Kidney (tissue), 13 donors: ENCODE measurements at regions not wholly inside any gene's neighbourhood (a gene's known extent, or its start where the extent isn't known, plus 50 kb on each side); places are given as distances from the start of the nearest gene placed in this dataset.

Experiments
- DNase-seq, 5 donors: peaks; one replicate each; pipeline ENCODE4 v3.0.0-alpha.2; 2013 to 2020
- FAIRE-seq: peaks from 2 replicates; lab custom pipeline; 2012; peaks lifted over from hg19 to GRCh38; lab: Jason Lieb, UNC
- H3K27ac ChIP-seq, 2 donors: one replicate each; pipeline ENCODE4 v1.7.0; 2013; ENCODE audit warnings: low read depth in 2 of 2, low read length in 2 of 2, inconsistent platforms in 1 of 2
- H3K27me3 ChIP-seq: one replicate; pipeline ENCODE4 v1.7.1; 2013; ENCODE audit warnings: low read length, inconsistent platforms; ENCODE audit not compliant: control insufficient read depth, insufficient read depth
- H3K36me3 ChIP-seq, 3 donors: one replicate each; pipeline versions ENCODE4 v1.7.0 to v1.7.1; 2013; ENCODE audit warnings: low read length in 3 of 3, control low read depth in 1 of 3, inconsistent platforms in 1 of 3; ENCODE audit not compliant: insufficient read depth in 3 of 3, control insufficient read depth in 2 of 3
- H3K4me1 ChIP-seq, 3 donors: one replicate each; pipeline versions ENCODE4 v1.7.0 to v1.7.1; 2013; ENCODE audit warnings: low read length in 3 of 3, inconsistent platforms in 1 of 3, low read depth in 1 of 3; ENCODE audit not compliant: control insufficient read depth in 2 of 3, insufficient read depth in 2 of 3
- H3K4me3 ChIP-seq, 3 donors: one replicate each; pipeline versions ENCODE4 v1.7.0 to v1.8.1; 2013; ENCODE audit warnings: low read length in 3 of 3, control low read depth in 1 of 3, inconsistent platforms in 1 of 3
- H3K9ac ChIP-seq, 3 donors: one replicate each; pipeline versions ENCODE4 v1.7.0 to v1.7.1; 2013; ENCODE audit warnings: low read length in 3 of 3, control low read depth in 1 of 3, inconsistent platforms in 1 of 3
- H3K9me3 ChIP-seq, 3 donors: one replicate each; pipeline versions ENCODE4 v1.7.0 to v1.7.1; 2013; ENCODE audit warnings: low read length in 3 of 3, control low read depth in 1 of 3, inconsistent platforms in 1 of 3; ENCODE audit not compliant: control insufficient read depth in 2 of 3, insufficient read depth in 1 of 3
- intact Hi-C: fragments of 100-400 bp; cut with DNase I; formaldehyde crosslinking; loops from one replicate; pipeline ENCODE4 v1.11.1; 2022
- TF ChIP-seq, protein P1 (sequence below): IDR thresholded peaks from 3 replicates; pipeline ENCODE4 v1.5.1; 2012; ENCODE audit warnings: mild to moderate bottlenecking, moderate library complexity, borderline replicate concordance; ENCODE audit not compliant: insufficient read depth; ENCODE audit errors: extremely low read depth
- donor health status: control.
- donor health status: control.
- donor health status: control.
- donor health status: control.
- donor health status: control.
- donor health status: DM: yes; HTN: yes; CAD: no.
- donor health status: Normal renal cell carcinoma (clear cell type).

DNA sequence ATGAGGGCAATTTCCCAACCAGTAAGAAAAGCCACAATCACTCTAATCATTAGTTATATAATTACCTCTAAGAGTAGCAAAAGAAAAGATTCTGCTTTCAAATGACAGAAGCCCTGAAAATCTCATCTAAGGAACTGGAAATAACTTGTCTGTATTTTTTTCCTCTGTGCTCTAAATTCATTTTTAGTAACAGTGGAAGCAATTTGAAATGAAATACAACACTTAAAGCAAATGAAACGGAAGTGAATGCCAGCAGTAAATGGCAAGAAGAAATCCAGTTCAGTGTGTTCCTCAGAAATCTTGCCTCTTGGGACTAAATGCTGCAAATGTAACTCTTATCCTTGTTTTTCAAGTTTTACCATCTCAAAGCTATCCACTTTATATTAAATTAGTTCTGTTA, 294.9 kb downstream of the TAF11L14 start:
- H3K36me3 ChIP-seq, result no peaks in the 10 kb centered on the region
- TF ChIP-seq, protein P1, sequence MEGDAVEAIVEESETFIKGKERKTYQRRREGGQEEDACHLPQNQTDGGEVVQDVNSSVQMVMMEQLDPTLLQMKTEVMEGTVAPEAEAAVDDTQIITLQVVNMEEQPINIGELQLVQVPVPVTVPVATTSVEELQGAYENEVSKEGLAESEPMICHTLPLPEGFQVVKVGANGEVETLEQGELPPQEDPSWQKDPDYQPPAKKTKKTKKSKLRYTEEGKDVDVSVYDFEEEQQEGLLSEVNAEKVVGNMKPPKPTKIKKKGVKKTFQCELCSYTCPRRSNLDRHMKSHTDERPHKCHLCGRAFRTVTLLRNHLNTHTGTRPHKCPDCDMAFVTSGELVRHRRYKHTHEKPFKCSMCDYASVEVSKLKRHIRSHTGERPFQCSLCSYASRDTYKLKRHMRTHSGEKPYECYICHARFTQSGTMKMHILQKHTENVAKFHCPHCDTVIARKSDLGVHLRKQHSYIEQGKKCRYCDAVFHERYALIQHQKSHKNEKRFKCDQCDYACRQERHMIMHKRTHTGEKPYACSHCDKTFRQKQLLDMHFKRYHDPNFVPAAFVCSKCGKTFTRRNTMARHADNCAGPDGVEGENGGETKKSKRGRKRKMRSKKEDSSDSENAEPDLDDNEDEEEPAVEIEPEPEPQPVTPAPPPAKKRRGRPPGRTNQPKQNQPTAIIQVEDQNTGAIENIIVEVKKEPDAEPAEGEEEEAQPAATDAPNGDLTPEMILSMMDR, result no peak
- DNase-seq, result no peak
- no peak for FAIRE-seq
- H3K4me1 ChIP-seq, result no peaks in the 10 kb centered on the region
- intact Hi-C loops, result no loop called here
- peaks cover 0 to 6% (median 0%) of the 10 kb centered on the region in 3 donors for H3K9me3 ChIP-seq
- no peak overlapping the region for H3K9ac ChIP-seq
- H3K27me3 ChIP-seq, result no peaks in the 10 kb centered on the region
- no peak overlapping the region for H3K27ac ChIP-seq
- H3K4me3 ChIP-seq, result no peak overlapping the region

DNA sequence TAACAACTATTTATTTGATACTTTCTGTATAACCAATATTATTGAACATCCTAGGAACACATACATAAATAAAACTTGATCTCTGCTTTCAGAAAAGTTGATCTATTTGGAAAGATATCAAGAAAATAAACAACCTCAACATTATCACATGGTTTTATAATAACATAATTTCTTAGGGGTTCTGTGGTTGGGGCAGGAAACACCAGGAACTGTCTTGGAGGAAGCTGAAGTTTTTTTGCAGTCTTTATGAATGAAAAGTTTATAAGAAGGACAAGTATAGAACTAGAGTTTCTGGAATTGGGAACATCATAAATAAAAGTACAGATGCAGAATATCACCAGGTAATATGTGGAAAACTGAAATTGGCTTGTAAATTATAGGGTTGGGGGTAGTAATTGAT, 296.1 kb downstream of the TAF11L14 start:
- peaks cover 0 to 6% (median 4%) of the 10 kb centered on the region in 3 donors for H3K9me3 ChIP-seq
- H3K4me1 ChIP-seq, result no peaks in the 10 kb centered on the region
- H3K27me3 ChIP-seq, result no peaks in the 10 kb centered on the region
- no peak overlapping the region for H3K27ac ChIP-seq
- DNase-seq (no peak), FAIRE-seq (no peak)
- TF ChIP-seq, protein P1, result no peak
- intact Hi-C loops, result no loop called here
- no peaks in the 10 kb centered on the region for H3K36me3 ChIP-seq
- no peak overlapping the region for H3K4me3 ChIP-seq
- no peak overlapping the region for H3K9ac ChIP-seq

DNA sequence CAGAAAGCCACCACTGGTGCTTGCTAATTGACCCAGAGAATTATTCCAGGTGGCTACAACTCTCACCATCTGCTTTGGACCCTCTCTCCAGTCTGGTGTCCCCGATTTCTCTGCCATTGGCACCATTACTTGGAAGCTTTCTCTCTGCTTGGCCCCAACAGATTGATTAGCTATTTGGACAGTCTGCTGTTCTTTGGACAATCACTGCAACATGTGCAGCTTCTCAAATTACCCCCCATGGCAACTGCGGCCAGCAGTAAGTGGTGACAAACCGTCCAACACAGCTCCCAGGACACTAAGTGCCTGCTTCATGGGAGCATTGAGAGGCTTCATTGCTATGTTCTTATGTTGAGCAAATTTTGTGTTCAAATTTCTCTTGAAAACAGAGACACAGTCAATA, 309.8 kb downstream of the TAF11L14 start:
- no peak for DNase-seq
- peaks cover 0 to 3% (median 0%) of the 10 kb centered on the region in 3 donors for H3K9me3 ChIP-seq
- H3K27ac ChIP-seq, result no peak overlapping the region
- no peaks in the 10 kb centered on the region for H3K4me1 ChIP-seq
- intact Hi-C loops, result no loop called here
- H3K27me3 ChIP-seq, result no peaks in the 10 kb centered on the region
- no peak for FAIRE-seq
- TF ChIP-seq, protein P1, result no peak
- no peak overlapping the region for H3K9ac ChIP-seq
- no peaks in the 10 kb centered on the region for H3K36me3 ChIP-seq
- no peak overlapping the region for H3K4me3 ChIP-seq

DNA sequence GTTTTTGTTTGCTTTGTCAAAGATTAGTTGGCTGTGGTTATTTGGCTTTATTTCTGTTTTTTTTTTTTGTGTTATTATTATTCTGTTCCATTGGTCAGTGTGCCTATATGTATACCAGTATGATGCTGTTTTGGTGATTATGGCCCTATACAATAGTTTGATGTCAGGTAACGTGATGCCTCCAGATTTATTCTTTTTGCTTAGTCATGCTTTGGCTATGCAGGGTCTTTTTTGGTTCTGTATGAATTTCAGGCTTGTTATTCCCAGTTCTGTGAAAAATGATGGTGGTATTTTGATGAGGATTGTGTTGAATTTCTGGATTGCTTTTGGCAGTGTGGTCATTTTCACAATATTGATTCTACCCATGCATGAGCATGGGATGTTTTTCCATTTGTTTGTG, 312.8 kb downstream of the TAF11L14 start:
- intact Hi-C loops, result no loop called here
- DNase-seq, result no peak
- TF ChIP-seq, protein P1, result no peak
- no peak overlapping the region for H3K9ac ChIP-seq
- H3K27me3 ChIP-seq, result no peaks in the 10 kb centered on the region
- H3K9me3 ChIP-seq, result no peaks in the 10 kb centered on the region
- H3K27ac ChIP-seq, result no peak overlapping the region
- no peak for FAIRE-seq
- H3K36me3 ChIP-seq, result no peaks in the 10 kb centered on the region
- H3K4me3 ChIP-seq, result no peak overlapping the region
- no peaks in the 10 kb centered on the region for H3K4me1 ChIP-seq
